B cell (primary cell): ENCODE measurements at regions not wholly inside any gene's neighbourhood (a gene's known extent, or its start where the extent isn't known, plus 50 kb on each side); places are given as distances from the start of the nearest gene placed in this dataset.

Source experiments
- ATAC-seq: fragments of 200-7000 bp; cut with Tn5 transposase; one replicate; pipeline ENCODE4 v1.10.0; 2021; ENCODE audit warnings: low read depth, mild to moderate bottlenecking, moderate number of reproducible peaks, moderate library complexity
- CTCF ChIA-PET: fragments of 350-600 bp; sonication (Branson Sonifier 250); formaldehyde crosslinking; loops from one replicate; lab custom pipeline; 2021; ENCODE audit warnings: antibody characterized with exemption, inconsistent platforms; lab: Charles Lee
- POLR2A ChIA-PET: fragments of 350-600 bp; sonication (Branson Sonifier 250); formaldehyde crosslinking; loops from one replicate; lab custom pipeline; 2021; ENCODE audit warnings: antibody characterized with exemption; lab: Charles Lee
- DNase-seq: peaks from one replicate; pipeline ENCODE4 v3.0.0; 2013
- H2AFZ ChIP-seq: 2 replicates; pipeline ENCODE4 v1.6.1; 2012; ENCODE audit warnings: mild to moderate bottlenecking, low read depth, low read length; ENCODE audit not compliant: insufficient read depth, poor library complexity, severe bottlenecking
- H3K27ac ChIP-seq, 2 donors: 1 replicate in 1 of 2; 2 replicates in 1 of 2; pipeline ENCODE4 v1.5.1; 2012 to 2013; ENCODE audit warnings: low read length in 2 of 2, mild to moderate bottlenecking in 2 of 2, moderate library complexity in 1 of 2
- H3K27me3 ChIP-seq, 4 experiments: fragments of 200-600 bp in 1 of 4; sonication (generic) in 1 of 4; replicated peaks in 1 of 4; 1 replicate in 2 of 4; 2 replicates in 2 of 4; pipeline versions ENCODE4 v1.6.1 to v1.7.0; 2013 to 2016; ENCODE audit warnings: low read length in 3 of 4, mild to moderate bottlenecking in 2 of 4, mixed read lengths in 1 of 4, moderate library complexity in 1 of 4; ENCODE audit not compliant: insufficient read depth in 4 of 4, control insufficient read depth in 3 of 4; ENCODE audit errors: control extremely low read depth in 1 of 4
- H3K36me3 ChIP-seq, 2 experiments: replicated peaks in 1 of 2; 1 replicate in 1 of 2; 2 replicates in 1 of 2; pipeline versions ENCODE4 v1.6.1 to v1.7.1; 2013; ENCODE audit warnings: low read length in 1 of 2; ENCODE audit not compliant: insufficient read depth in 2 of 2, control insufficient read depth in 1 of 2; ENCODE audit errors: control extremely low read depth in 1 of 2, extremely low read depth in 1 of 2
- H3K4me1 ChIP-seq, 2 donors: fragments of 200-600 bp in 1 of 2; sonication (generic) in 1 of 2; 1 replicate in 1 of 2; 2 replicates in 1 of 2; pipeline versions ENCODE4 v1.5.1 to v1.6.1; 2013 to 2017; ENCODE audit warnings: low read length in 2 of 2; ENCODE audit not compliant: control insufficient read depth in 2 of 2, insufficient read depth in 2 of 2
- H3K4me2 ChIP-seq: replicated peaks from 2 replicates; pipeline ENCODE3; 2012; ENCODE audit warnings: mild to moderate bottlenecking, low read depth, low read length; ENCODE audit not compliant: poor library complexity, severe bottlenecking
- H3K4me3 ChIP-seq, 5 experiments: fragments of 200-600 bp in 1 of 5; sonication (generic) in 1 of 5; 1 replicate in 3 of 5; 2 replicates in 2 of 5; pipeline versions ENCODE4 v1.5.1 to v1.7.0; 2011 to 2016; ENCODE audit warnings: low read length in 4 of 5, mild to moderate bottlenecking in 4 of 5, low read depth in 2 of 5, control low read depth in 1 of 5, moderate library complexity in 1 of 5; ENCODE audit not compliant: insufficient read depth in 1 of 5; ENCODE audit errors: control extremely low read depth in 1 of 5, extremely low read depth in 1 of 5
- H3K79me2 ChIP-seq: fragments of 200-600 bp; sonication (generic); one replicate; pipeline ENCODE4 v1.6.0; 2016; ENCODE audit warnings: low read length; ENCODE audit not compliant: control insufficient read depth, insufficient read depth
- H3K9ac ChIP-seq: fragments of 200-600 bp; sonication (generic); 2 replicates; pipeline ENCODE4 v1.6.1; 2017; ENCODE audit warnings: mild to moderate bottlenecking, low read length, moderate library complexity
- H3K9me3 ChIP-seq, 3 donors: one replicate each; pipeline versions ENCODE4 v1.6.1 to v1.7.1; 2013; ENCODE audit warnings: low read length in 2 of 3; ENCODE audit not compliant: control insufficient read depth in 2 of 3, insufficient read depth in 1 of 3; ENCODE audit errors: control extremely low read depth in 1 of 3
- H4K20me1 ChIP-seq: 2 replicates; pipeline ENCODE4 v1.6.0; 2012; ENCODE audit warnings: mild to moderate bottlenecking, low read length; ENCODE audit not compliant: insufficient read depth, control insufficient read depth, poor library complexity, severe bottlenecking
- H3K27ac Mint-ChIP-seq: one replicate; pipeline ENCODE4 v1.8.0; 2021; ENCODE audit warnings: mixed read lengths
- H3K27me3 Mint-ChIP-seq: one replicate; pipeline ENCODE4 v1.8.0; 2021; ENCODE audit warnings: mixed read lengths
- H3K4me1 Mint-ChIP-seq: one replicate; pipeline ENCODE4 v1.8.0; 2021; ENCODE audit warnings: mixed read lengths
- H3K4me3 Mint-ChIP-seq: one replicate; pipeline ENCODE4 v1.8.0; 2021; ENCODE audit warnings: mixed read lengths
- H3K9me3 Mint-ChIP-seq: one replicate; pipeline ENCODE4 v1.8.0; 2022; ENCODE audit warnings: mixed read lengths; ENCODE audit not compliant: insufficient read depth
- EZH2 ChIP-seq: IDR thresholded peaks from 2 replicates; pipeline ENCODE4 v1.6.1; 2012; ENCODE audit warnings: borderline replicate concordance, low read depth, mild to moderate bottlenecking, moderate library complexity, low read length; ENCODE audit not compliant: insufficient read depth, poor library complexity, severe bottlenecking
- WGBS: methylation state at CpG from one replicate; pipeline ENCODE4 v1.1.5; 2013; ENCODE audit warnings: missing lambda C conversion rate; ENCODE audit not compliant: insufficient coverage; 5-methylcytosine and 5-hydroxymethylcytosine counted together
- intact Hi-C: fragments of 100-400 bp; cut with micrococcal nuclease; formaldehyde crosslinking; loops from one replicate; pipeline ENCODE4 v1.10.0; 2022
- TF ChIP-seq, protein P1 (sequence below): fragments of 200-600 bp; IDR thresholded peaks from one replicate; pipeline ENCODE4 v1.8.0; 2022; ENCODE audit warnings: antibody characterized with exemption, mild to moderate bottlenecking

DNA sequence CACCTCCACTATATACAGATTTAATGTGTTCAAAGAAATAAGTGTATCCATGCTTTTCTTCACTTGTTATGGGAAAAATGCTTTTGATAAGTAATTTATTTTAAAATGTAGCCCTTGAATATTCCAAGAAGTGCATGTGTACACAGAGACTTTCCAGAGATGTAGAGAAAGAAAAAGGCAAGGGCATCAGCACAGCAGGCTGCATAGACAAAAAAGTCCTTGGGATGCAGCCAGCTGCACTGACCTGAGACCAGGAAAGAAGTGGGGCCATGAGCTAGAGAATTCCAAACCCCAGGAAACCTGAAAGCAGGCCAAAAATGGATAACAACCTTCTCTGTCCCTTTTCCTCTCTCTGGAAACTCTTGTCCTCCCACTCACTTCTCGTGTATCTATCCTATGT is 51.6 kb upstream of the PRDM8 start:
- TF ChIP-seq, protein P1, sequence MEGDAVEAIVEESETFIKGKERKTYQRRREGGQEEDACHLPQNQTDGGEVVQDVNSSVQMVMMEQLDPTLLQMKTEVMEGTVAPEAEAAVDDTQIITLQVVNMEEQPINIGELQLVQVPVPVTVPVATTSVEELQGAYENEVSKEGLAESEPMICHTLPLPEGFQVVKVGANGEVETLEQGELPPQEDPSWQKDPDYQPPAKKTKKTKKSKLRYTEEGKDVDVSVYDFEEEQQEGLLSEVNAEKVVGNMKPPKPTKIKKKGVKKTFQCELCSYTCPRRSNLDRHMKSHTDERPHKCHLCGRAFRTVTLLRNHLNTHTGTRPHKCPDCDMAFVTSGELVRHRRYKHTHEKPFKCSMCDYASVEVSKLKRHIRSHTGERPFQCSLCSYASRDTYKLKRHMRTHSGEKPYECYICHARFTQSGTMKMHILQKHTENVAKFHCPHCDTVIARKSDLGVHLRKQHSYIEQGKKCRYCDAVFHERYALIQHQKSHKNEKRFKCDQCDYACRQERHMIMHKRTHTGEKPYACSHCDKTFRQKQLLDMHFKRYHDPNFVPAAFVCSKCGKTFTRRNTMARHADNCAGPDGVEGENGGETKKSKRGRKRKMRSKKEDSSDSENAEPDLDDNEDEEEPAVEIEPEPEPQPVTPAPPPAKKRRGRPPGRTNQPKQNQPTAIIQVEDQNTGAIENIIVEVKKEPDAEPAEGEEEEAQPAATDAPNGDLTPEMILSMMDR: no peak
- no peak for TF ChIP-seq EZH2
- no peak overlapping the region for H3K27ac ChIP-seq
- H3K4me2 ChIP-seq: no peak overlapping the region
- no peaks in the 10 kb centered on the region for H4K20me1 ChIP-seq
- H3K4me3 Mint-ChIP-seq: no peak overlapping the region
- H3K4me3 ChIP-seq: no peak overlapping the region
- H3K4me1 Mint-ChIP-seq: peaks cover 14% of the 10 kb centered on the region
- H3K4me1 ChIP-seq: peaks cover 4 to 12% of the 10 kb centered on the region in 2 donors
- H3K27ac Mint-ChIP-seq: no peak overlapping the region
- H3K27me3 ChIP-seq: no peaks in the 10 kb centered on the region
- no peaks in the 10 kb centered on the region for H3K36me3 ChIP-seq
- no CpG with 5 or more reads among the region's 1 CpG for WGBS
- H3K79me2 ChIP-seq: no peaks in the 10 kb centered on the region
- ATAC-seq (no peak), DNase-seq (no peak)
- H3K27me3 Mint-ChIP-seq: no peaks in the 10 kb centered on the region
- no peaks in the 10 kb centered on the region for H3K9me3 Mint-ChIP-seq
- CTCF ChIA-PET: no interaction called here
- intact Hi-C loops: no loop called here
- no peak overlapping the region for H2AFZ ChIP-seq
- H3K9me3 ChIP-seq: no peaks in the 10 kb centered on the region
- no peak overlapping the region for H3K9ac ChIP-seq
- POLR2A ChIA-PET: no interaction called here

DNA sequence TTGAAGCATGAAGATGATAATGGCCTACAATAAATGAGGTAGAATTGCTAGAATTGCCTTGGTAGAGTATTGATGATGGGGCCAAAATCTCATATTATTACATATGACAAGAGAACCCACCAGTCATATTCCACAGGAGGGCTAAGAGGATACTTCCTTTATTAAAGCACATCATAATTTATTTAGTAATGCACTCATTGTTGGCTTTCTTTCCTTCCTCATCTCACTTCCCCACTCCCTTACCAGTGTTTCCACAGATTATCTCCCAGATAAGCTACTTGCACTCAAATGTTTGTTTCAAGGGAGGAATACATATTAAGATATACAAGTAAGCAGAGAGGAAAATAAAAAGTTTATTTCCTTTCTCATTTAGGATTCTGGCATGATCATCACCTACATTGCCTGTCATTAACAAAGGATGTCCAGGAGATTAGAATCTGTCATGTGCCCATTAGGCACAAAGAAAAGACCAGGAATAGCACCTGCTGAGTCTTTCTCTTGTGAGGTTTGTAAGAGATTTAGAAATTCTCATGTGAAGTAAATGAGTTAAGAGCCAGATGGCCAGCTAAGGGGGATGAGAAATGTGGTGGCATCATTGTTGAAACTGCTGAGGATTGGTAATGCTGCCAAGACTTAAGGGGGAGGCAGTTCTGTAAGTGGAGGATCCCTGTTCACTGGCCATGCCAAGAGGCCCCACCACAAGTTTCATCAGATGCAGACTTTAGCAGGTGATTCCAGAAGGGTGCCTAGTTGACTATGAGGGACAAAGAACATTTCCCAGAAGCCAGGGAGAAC is 52.4 kb upstream of the PRDM8 start:
- Histone ChIP-seq H4K20me1 (no peaks in the 10 kb centered on the region), H3K36me3 (no peaks in the 10 kb centered on the region), H3K4me1 (peaks cover 5 to 18% of the 10 kb centered on the region in 2 donors), H2AFZ (no peak overlapping the region), H3K4me2 (no peak overlapping the region), H3K79me2 (no peaks in the 10 kb centered on the region), H3K9ac (no peak overlapping the region), H3K4me3 (no peak overlapping the region), H3K27ac (no peak overlapping the region), H3K9me3 (no peaks in the 10 kb centered on the region), H3K27me3 (no peaks in the 10 kb centered on the region)
- no peaks in the 10 kb centered on the region for H3K9me3 Mint-ChIP-seq
- H3K27me3 Mint-ChIP-seq: no peaks in the 10 kb centered on the region
- H3K4me1 Mint-ChIP-seq: peaks cover 21% of the 10 kb centered on the region
- POLR2A ChIA-PET: no interaction called here
- TF ChIP-seq, protein P1: no peak
- TF ChIP-seq EZH2: no peak
- no peak overlapping the region for H3K27ac Mint-ChIP-seq
- no peak overlapping the region for H3K4me3 Mint-ChIP-seq
- DNase-seq (no peak), ATAC-seq (no peak)
- intact Hi-C loops: loop anchor here (5.0 kb wide), 1 partner anchor 37 kb away; no protein-coding TSS in a partner anchor
- CTCF ChIA-PET: no interaction called here
